SK-N-MC (cell line): ENCODE measurements at regions not wholly inside any gene's neighbourhood (a gene's known extent, or its start where the extent isn't known, plus 50 kb on each side); places are given as distances from the start of the nearest gene placed in this dataset.

ENCODE experiments used
- EZH2 ChIP-seq: fragments of 200-600 bp; sonication (generic); IDR thresholded peaks from one replicate; pipeline ENCODE4 v1.6.1; 2017; ENCODE audit warnings: antibody characterized with exemption
- FOXP2 ChIP-seq: optimal IDR thresholded peaks from 2 replicates; pipeline ENCODE3; 2011; ENCODE audit warnings: mild to moderate bottlenecking, moderate library complexity; ENCODE audit not compliant: insufficient read depth; ENCODE audit errors: extremely low read length, control extremely low read depth
- POLR2AphosphoS5 ChIP-seq: IDR thresholded peaks from 2 replicates; pipeline ENCODE4 v1.6.1; 2012; ENCODE audit warnings: mild to moderate bottlenecking, low read depth, low read length, borderline replicate concordance

- TF ChIP-seq POLR2AphosphoS5: no peak
- no peak for TF ChIP-seq FOXP2
- TF ChIP-seq EZH2: no peak
These were observed 61.5 kb upstream of the FNDC1 start for GRCh38 chr6:159107451-159108260.
